Nephron progenitor cell (in vitro differentiated cells): ENCODE measurements at regions not wholly inside any gene's neighbourhood (a gene's known extent, or its start where the extent isn't known, plus 50 kb on each side); places are given as distances from the start of the nearest gene placed in this dataset.

Source experiments
- DNase-seq: peaks from one replicate; pipeline ENCODE4 v3.0.0; 2021
- H3K27ac Mint-ChIP-seq: 2 replicates; pipeline ENCODE4 v1.8.0; 2021; ENCODE audit warnings: mild to moderate bottlenecking, moderate library complexity, mixed read lengths
- H3K27me3 Mint-ChIP-seq: 2 replicates; pipeline ENCODE4 v1.8.0; 2021; ENCODE audit warnings: mild to moderate bottlenecking, low read depth, mixed read lengths; ENCODE audit not compliant: poor library complexity
- H3K36me3 Mint-ChIP-seq: 2 replicates; pipeline ENCODE4 v1.8.0; 2021; ENCODE audit warnings: low read depth, mixed read lengths
- H3K4me1 Mint-ChIP-seq: 2 replicates; pipeline ENCODE4 v1.8.0; 2021; ENCODE audit warnings: mixed read lengths
- H3K4me3 Mint-ChIP-seq: 2 replicates; pipeline ENCODE4 v1.8.0; 2021; ENCODE audit warnings: mild to moderate bottlenecking, moderate library complexity, mixed read lengths
- H3K9me3 Mint-ChIP-seq: 2 replicates; pipeline ENCODE4 v1.8.0; 2021; ENCODE audit warnings: mild to moderate bottlenecking, moderate library complexity, mixed read lengths
- CTCF ChIP-seq: fragments of 200-600 bp; sonication (generic); IDR thresholded peaks from 2 replicates; pipeline ENCODE4 v1.5.0; 2021; ENCODE audit warnings: antibody characterized with exemption

- no peaks in the 10 kb centered on the region for H3K4me1 Mint-ChIP-seq
- no peak overlapping the region for H3K27ac Mint-ChIP-seq
Observed at GRCh38 chr14:26252176-26252575, 345.7 kb downstream of the NOVA1 start.

GRCh38 chr14:26233118-26233517, 364.7 kb downstream of the NOVA1 start:
- TF ChIP-seq CTCF, result no peak
- H3K4me1 Mint-ChIP-seq, result no peaks in the 10 kb centered on the region
- DNase-seq, result no peak
- H3K4me3 Mint-ChIP-seq, result no peak overlapping the region
- no peaks in the 10 kb centered on the region for H3K36me3 Mint-ChIP-seq
- H3K9me3 Mint-ChIP-seq, result no peaks in the 10 kb centered on the region
- H3K27ac Mint-ChIP-seq, result no peak overlapping the region
- peaks cover 6% of the 10 kb centered on the region for H3K27me3 Mint-ChIP-seq

More at GRCh38 chr14:26252176-26252575, 345.7 kb downstream of the NOVA1 start:
- peaks cover 6% of the 10 kb centered on the region for H3K9me3 Mint-ChIP-seq
- DNase-seq, result no peak
- peaks cover 3% of the 10 kb centered on the region for H3K27me3 Mint-ChIP-seq
- no peaks in the 10 kb centered on the region for H3K36me3 Mint-ChIP-seq
- no peak for TF ChIP-seq CTCF
- no peak overlapping the region for H3K4me3 Mint-ChIP-seq

GRCh38 chr14:26218861-26219260, 379.0 kb downstream of the NOVA1 start:
- no peak for DNase-seq
- no peak for TF ChIP-seq CTCF
- Mint-ChIP-seq H3K4me3 (no peak overlapping the region), H3K27me3 (no peaks in the 10 kb centered on the region), H3K4me1 (no peaks in the 10 kb centered on the region), H3K36me3 (no peaks in the 10 kb centered on the region), H3K9me3 (peaks cover 3% of the 10 kb centered on the region), H3K27ac (no peak overlapping the region)

GRCh38 chr14:26217778-26218177, 380.1 kb downstream of the NOVA1 start:
- no peak for TF ChIP-seq CTCF
- no peak overlapping the region for H3K4me3 Mint-ChIP-seq
- H3K27ac Mint-ChIP-seq, result no peak overlapping the region
- H3K36me3 Mint-ChIP-seq, result no peaks in the 10 kb centered on the region
- H3K4me1 Mint-ChIP-seq, result no peaks in the 10 kb centered on the region
- H3K9me3 Mint-ChIP-seq, result peaks cover 3% of the 10 kb centered on the region
- H3K27me3 Mint-ChIP-seq, result no peaks in the 10 kb centered on the region
- DNase-seq, result no peak

GRCh38 chr14:26216786-26217185, 381.0 kb downstream of the NOVA1 start:
- TF ChIP-seq CTCF, result no peak
- Mint-ChIP-seq H3K27me3 (no peaks in the 10 kb centered on the region), H3K27ac (no peak overlapping the region), H3K9me3 (peaks cover 3% of the 10 kb centered on the region), H3K4me1 (no peaks in the 10 kb centered on the region), H3K4me3 (no peak overlapping the region), H3K36me3 (no peaks in the 10 kb centered on the region)
- DNase-seq, result no peak

- H3K4me1 Mint-ChIP-seq, result no peaks in the 10 kb centered on the region
- no peak for DNase-seq
- H3K4me3 Mint-ChIP-seq, result no peak overlapping the region
- no peak for TF ChIP-seq CTCF
- peaks cover 3% of the 10 kb centered on the region for H3K9me3 Mint-ChIP-seq
- no peak overlapping the region for H3K27ac Mint-ChIP-seq
- peaks cover 2% of the 10 kb centered on the region for H3K27me3 Mint-ChIP-seq
- no peaks in the 10 kb centered on the region for H3K36me3 Mint-ChIP-seq
Observed at GRCh38 chr14:26213846-26214575, 383.8 kb downstream of the NOVA1 start.
